Kidney (tissue), 13 donors: ENCODE measurements at regions not wholly inside any gene's neighbourhood (a gene's known extent, or its start where the extent isn't known, plus 50 kb on each side); places are given as distances from the start of the nearest gene placed in this dataset.

ENCODE experiments used
- DNase-seq, 5 donors: peaks; one replicate each; pipeline ENCODE4 v3.0.0-alpha.2; 2013 to 2020
- FAIRE-seq: peaks from 2 replicates; lab custom pipeline; 2012; peaks lifted over from hg19 to GRCh38; lab: Jason Lieb, UNC
- H3K27ac ChIP-seq, 2 donors: one replicate each; pipeline ENCODE4 v1.7.0; 2013; ENCODE audit warnings: low read depth in 2 of 2, low read length in 2 of 2, inconsistent platforms in 1 of 2
- H3K27me3 ChIP-seq: one replicate; pipeline ENCODE4 v1.7.1; 2013; ENCODE audit warnings: low read length, inconsistent platforms; ENCODE audit not compliant: control insufficient read depth, insufficient read depth
- H3K36me3 ChIP-seq, 3 donors: one replicate each; pipeline versions ENCODE4 v1.7.0 to v1.7.1; 2013; ENCODE audit warnings: low read length in 3 of 3, control low read depth in 1 of 3, inconsistent platforms in 1 of 3; ENCODE audit not compliant: insufficient read depth in 3 of 3, control insufficient read depth in 2 of 3
- H3K4me1 ChIP-seq, 3 donors: one replicate each; pipeline versions ENCODE4 v1.7.0 to v1.7.1; 2013; ENCODE audit warnings: low read length in 3 of 3, inconsistent platforms in 1 of 3, low read depth in 1 of 3; ENCODE audit not compliant: control insufficient read depth in 2 of 3, insufficient read depth in 2 of 3
- H3K4me3 ChIP-seq, 3 donors: one replicate each; pipeline versions ENCODE4 v1.7.0 to v1.8.1; 2013; ENCODE audit warnings: low read length in 3 of 3, control low read depth in 1 of 3, inconsistent platforms in 1 of 3
- H3K9ac ChIP-seq, 3 donors: one replicate each; pipeline versions ENCODE4 v1.7.0 to v1.7.1; 2013; ENCODE audit warnings: low read length in 3 of 3, control low read depth in 1 of 3, inconsistent platforms in 1 of 3
- H3K9me3 ChIP-seq, 3 donors: one replicate each; pipeline versions ENCODE4 v1.7.0 to v1.7.1; 2013; ENCODE audit warnings: low read length in 3 of 3, control low read depth in 1 of 3, inconsistent platforms in 1 of 3; ENCODE audit not compliant: control insufficient read depth in 2 of 3, insufficient read depth in 1 of 3
- intact Hi-C: fragments of 100-400 bp; cut with DNase I; formaldehyde crosslinking; loops from one replicate; pipeline ENCODE4 v1.11.1; 2022
- TF ChIP-seq, protein P1 (sequence below): IDR thresholded peaks from 3 replicates; pipeline ENCODE4 v1.5.1; 2012; ENCODE audit warnings: mild to moderate bottlenecking, moderate library complexity, borderline replicate concordance; ENCODE audit not compliant: insufficient read depth; ENCODE audit errors: extremely low read depth
- donor health status: control.
- donor health status: control.
- donor health status: control.
- donor health status: control.
- donor health status: control.
- donor health status: DM: yes; HTN: yes; CAD: no.
- donor health status: Normal renal cell carcinoma (clear cell type).

DNA sequence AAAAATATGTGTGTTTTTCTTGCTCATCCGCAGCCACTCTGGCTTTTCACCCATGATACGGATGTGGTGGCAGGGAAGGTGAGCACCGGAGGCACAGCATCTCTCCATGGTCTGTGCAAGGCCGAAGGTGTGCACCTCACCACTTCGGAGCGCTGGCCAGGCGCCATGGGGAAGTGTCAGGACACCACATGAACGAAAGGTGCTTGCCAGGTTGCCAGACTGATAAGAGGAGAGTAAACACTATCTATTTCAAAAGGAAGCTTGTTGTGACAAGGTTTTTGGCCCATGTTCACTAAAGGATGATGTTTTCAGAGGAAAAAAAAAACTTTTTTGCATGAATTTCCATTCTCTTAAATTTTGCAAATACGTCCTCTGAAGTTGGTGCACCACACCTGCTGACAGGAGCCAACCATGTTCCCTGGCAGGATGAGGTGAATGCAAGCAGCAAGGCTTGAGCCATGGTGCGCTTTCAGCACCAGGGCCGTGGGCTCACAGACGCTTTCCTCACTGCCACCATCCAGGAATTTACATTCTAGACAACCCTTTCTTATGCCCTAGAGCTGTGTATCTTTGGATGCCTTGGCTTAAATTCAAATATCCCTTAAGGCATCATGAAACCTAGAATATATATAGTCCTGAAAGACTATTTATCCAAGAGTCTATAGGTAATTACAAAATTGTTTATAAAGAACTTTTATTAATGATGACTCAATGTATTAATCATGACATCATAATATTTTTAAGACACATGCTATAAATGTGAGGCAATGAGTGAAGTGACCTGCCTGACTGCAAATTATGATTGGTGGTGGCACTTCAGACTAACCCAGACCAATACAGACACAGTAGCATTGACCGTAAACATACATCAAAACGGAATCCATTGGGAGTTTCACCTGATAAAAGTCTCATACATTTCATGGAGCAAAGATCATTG, 234.5 kb downstream of the TFAP2A start:
- H3K9ac ChIP-seq: no peak overlapping the region
- intact Hi-C loops: no loop called here
- no peaks in the 10 kb centered on the region for H3K9me3 ChIP-seq
- H3K36me3 ChIP-seq: no peaks in the 10 kb centered on the region
- no peaks in the 10 kb centered on the region for H3K27me3 ChIP-seq
- no peak overlapping the region for H3K27ac ChIP-seq
- TF ChIP-seq, protein P1, sequence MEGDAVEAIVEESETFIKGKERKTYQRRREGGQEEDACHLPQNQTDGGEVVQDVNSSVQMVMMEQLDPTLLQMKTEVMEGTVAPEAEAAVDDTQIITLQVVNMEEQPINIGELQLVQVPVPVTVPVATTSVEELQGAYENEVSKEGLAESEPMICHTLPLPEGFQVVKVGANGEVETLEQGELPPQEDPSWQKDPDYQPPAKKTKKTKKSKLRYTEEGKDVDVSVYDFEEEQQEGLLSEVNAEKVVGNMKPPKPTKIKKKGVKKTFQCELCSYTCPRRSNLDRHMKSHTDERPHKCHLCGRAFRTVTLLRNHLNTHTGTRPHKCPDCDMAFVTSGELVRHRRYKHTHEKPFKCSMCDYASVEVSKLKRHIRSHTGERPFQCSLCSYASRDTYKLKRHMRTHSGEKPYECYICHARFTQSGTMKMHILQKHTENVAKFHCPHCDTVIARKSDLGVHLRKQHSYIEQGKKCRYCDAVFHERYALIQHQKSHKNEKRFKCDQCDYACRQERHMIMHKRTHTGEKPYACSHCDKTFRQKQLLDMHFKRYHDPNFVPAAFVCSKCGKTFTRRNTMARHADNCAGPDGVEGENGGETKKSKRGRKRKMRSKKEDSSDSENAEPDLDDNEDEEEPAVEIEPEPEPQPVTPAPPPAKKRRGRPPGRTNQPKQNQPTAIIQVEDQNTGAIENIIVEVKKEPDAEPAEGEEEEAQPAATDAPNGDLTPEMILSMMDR: no peak
- no peak for DNase-seq
- FAIRE-seq: no peak
- no peak overlapping the region for H3K4me3 ChIP-seq
- H3K4me1 ChIP-seq: no peaks in the 10 kb centered on the region

DNA sequence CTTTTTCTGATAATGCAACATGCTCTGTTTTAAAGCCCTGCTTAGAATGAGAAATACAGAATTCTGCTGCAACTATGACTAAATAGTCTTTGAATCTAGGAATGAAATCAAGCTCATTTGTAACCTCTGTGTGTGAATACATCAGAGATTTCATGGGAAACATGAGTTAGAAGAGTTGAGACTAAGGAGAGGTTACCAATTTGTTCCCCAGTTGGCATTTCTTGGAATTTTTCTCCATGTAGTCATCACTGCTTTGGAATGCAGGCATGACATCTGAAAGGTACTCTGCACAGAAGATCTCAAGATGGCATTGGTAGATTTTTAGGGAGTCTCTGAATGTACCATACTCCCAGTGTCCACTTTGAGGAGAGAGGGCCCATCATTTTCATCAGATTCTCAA, 237.2 kb downstream of the TFAP2A start:
- Histone ChIP-seq H3K27me3 (no peaks in the 10 kb centered on the region), H3K36me3 (no peaks in the 10 kb centered on the region), H3K4me3 (no peak overlapping the region), H3K9ac (no peak overlapping the region), H3K4me1 (no peaks in the 10 kb centered on the region), H3K27ac (no peak overlapping the region), H3K9me3 (no peaks in the 10 kb centered on the region)
- DNase-seq (no peak), FAIRE-seq (no peak)
- TF ChIP-seq, protein P1: no peak
- intact Hi-C loops: no loop called here

DNA sequence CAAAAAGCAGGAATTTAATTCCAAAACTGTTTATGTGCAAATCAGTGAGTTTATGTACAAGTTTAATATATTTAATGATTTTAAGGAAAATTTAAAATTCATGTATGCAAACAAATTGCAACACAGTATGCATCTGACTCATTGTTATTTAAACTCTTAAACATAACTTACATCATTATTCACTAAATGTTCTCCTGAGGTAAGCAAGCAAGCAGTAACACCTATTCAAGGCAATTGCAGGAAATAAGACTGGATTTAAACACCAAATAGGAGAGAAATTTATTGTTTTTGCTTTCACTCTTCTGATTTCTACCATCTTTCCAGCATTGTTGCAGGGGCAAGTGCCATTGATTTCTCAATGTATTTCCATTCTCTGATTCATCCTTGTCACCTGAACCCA, 239.5 kb downstream of the TFAP2A start:
- intact Hi-C loops: no loop called here

More for the DNA sequence above, 239.5 kb downstream of the TFAP2A start:
- Histone ChIP-seq H3K9me3 (no peaks in the 10 kb centered on the region), H3K9ac (no peak overlapping the region), H3K4me3 (no peak overlapping the region), H3K27me3 (no peaks in the 10 kb centered on the region), H3K4me1 (no peaks in the 10 kb centered on the region), H3K36me3 (no peaks in the 10 kb centered on the region), H3K27ac (no peak overlapping the region)
- no peak for FAIRE-seq
- no peak for DNase-seq
- TF ChIP-seq, protein P1: no peak
